Endothelial cell of umbilical vein (primary cell): ENCODE measurements at regions not wholly inside any gene's neighbourhood (a gene's known extent, or its start where the extent isn't known, plus 50 kb on each side); places are given as distances from the start of the nearest gene placed in this dataset.
A peak's percentile ranks its signal among the peaks of the same experiment; 100 is the strongest.

ENCODE experiments used
- BruUV-seq: library from RNA; stranded (reverse); fragments of 400-500 nt; replicated peaks from 2 replicates; lab custom pipeline; 2021; lab: Mats Ljungman, UMichigan
- CTCF ChIA-PET: fragments of 300-600, 350-600 bp; sonication (Branson Sonifier 250); formaldehyde crosslinking; loops from one replicate; lab custom pipeline; 2021; ENCODE audit warnings: antibody characterized with exemption, inconsistent platforms; lab: Charles Lee
- POLR2A ChIA-PET: fragments of 300-600, 350-600 bp; sonication (Branson Sonifier 250); formaldehyde crosslinking; loops from one replicate; lab custom pipeline; 2021; ENCODE audit warnings: antibody characterized with exemption, inconsistent platforms; lab: Charles Lee
- DNase-seq: peaks from one replicate; pipeline ENCODE4 v3.0.0-alpha.2; 2011; ENCODE audit warnings: low read depth, low spot score
- FAIRE-seq: peaks from 2 replicates; lab custom pipeline; 2011; peaks lifted over from hg19 to GRCh38; lab: Jason Lieb, UNC
- H2AFZ ChIP-seq: 2 replicates; pipeline ENCODE4 v1.6.0; 2012; ENCODE audit warnings: low read depth, low read length, control low read depth, inconsistent platforms
- H3K27ac ChIP-seq: 2 replicates; pipeline ENCODE4 v1.5.1; 2011; ENCODE audit warnings: low read depth, mild to moderate bottlenecking, control low read depth, low read length, moderate library complexity; ENCODE audit not compliant: insufficient read depth
- H3K27me3 ChIP-seq, 2 experiments: 2 replicates each; pipeline versions ENCODE4 v1.6.0 to v1.6.1; 2011; ENCODE audit warnings: low read length in 2 of 2, mixed read lengths in 1 of 2; ENCODE audit not compliant: control insufficient read depth in 2 of 2, insufficient read depth in 2 of 2
- H3K36me3 ChIP-seq, 2 experiments: 2 replicates in 1 of 2; 3 replicates in 1 of 2; pipeline ENCODE4 v1.5.1; 2011; ENCODE audit warnings: low read length in 2 of 2, mild to moderate bottlenecking in 1 of 2, moderate library complexity in 1 of 2; ENCODE audit not compliant: control insufficient read depth in 2 of 2, insufficient read depth in 2 of 2; ENCODE audit errors: extremely low read depth in 1 of 2
- H3K4me1 ChIP-seq: 3 replicates; pipeline ENCODE4 v1.5.1; 2011; ENCODE audit warnings: mild to moderate bottlenecking, low read length; ENCODE audit not compliant: control insufficient read depth, insufficient read depth; ENCODE audit errors: extremely low read depth
- H3K4me2 ChIP-seq: 2 replicates; pipeline ENCODE4 v1.6.1; 2011; ENCODE audit warnings: low read length, control low read depth, mixed read lengths; ENCODE audit not compliant: insufficient read depth
- H3K4me3 ChIP-seq, 3 experiments: fragments of 200-600 bp in 1 of 3; sonication (generic), shearing (Covaris generic) in 1 of 3; replicated peaks in 1 of 3; 2 replicates each; pipeline ENCODE4 v1.5.1; 2011 to 2016; ENCODE audit warnings: control low read depth in 3 of 3, low read length in 3 of 3, mild to moderate bottlenecking in 2 of 3, inconsistent platforms in 1 of 3, low read depth in 1 of 3, moderate library complexity in 1 of 3; ENCODE audit not compliant: insufficient read depth in 1 of 3
- H3K79me2 ChIP-seq: 2 replicates; pipeline ENCODE4 v1.6.0; 2012; ENCODE audit warnings: low read length, inconsistent platforms; ENCODE audit not compliant: control insufficient read depth, insufficient read depth
- H3K9ac ChIP-seq: replicated peaks from 2 replicates; pipeline ENCODE3; 2011; ENCODE audit warnings: low read length, control low read depth; ENCODE audit not compliant: insufficient read depth; ENCODE audit errors: extremely low read depth
- H3K9me1 ChIP-seq: replicated peaks from 3 replicates; pipeline ENCODE4 v1.6.0; 2011; ENCODE audit warnings: mild to moderate bottlenecking, low read length; ENCODE audit not compliant: control insufficient read depth, insufficient read depth; ENCODE audit errors: extremely low read depth
- H3K9me3 ChIP-seq: replicated peaks from 2 replicates; pipeline ENCODE4 v1.5.1; 2012; ENCODE audit warnings: low read length, inconsistent platforms; ENCODE audit not compliant: control insufficient read depth, insufficient read depth
- H4K20me1 ChIP-seq: replicated peaks from 2 replicates; pipeline ENCODE3; 2011; ENCODE audit warnings: mild to moderate bottlenecking, low read length; ENCODE audit not compliant: control insufficient read depth, insufficient read depth; ENCODE audit errors: extremely low read depth
- CTCF ChIP-seq, 2 donors: IDR thresholded peaks; 1 replicate in 1 of 2; 2 replicates in 1 of 2; pipeline ENCODE4 v1.5.1; 2011; ENCODE audit warnings: low read length in 2 of 2, mild to moderate bottlenecking in 2 of 2, moderate library complexity in 2 of 2, control low read depth in 1 of 2, inconsistent platforms in 1 of 2, low read depth in 1 of 2; ENCODE audit not compliant: insufficient read depth in 1 of 2; ENCODE audit errors: extremely low read depth in 1 of 2
- EZH2 ChIP-seq: IDR thresholded peaks from 2 replicates; pipeline ENCODE4 v1.6.1; 2012; ENCODE audit warnings: borderline replicate concordance, low read depth, mild to moderate bottlenecking, moderate library complexity, low read length, inconsistent platforms; ENCODE audit not compliant: severe bottlenecking
- FOS ChIP-seq: IDR thresholded peaks from 2 replicates; pipeline ENCODE4 v1.6.1; 2011; ENCODE audit warnings: mild to moderate bottlenecking, low read length, moderate library complexity, borderline replicate concordance; ENCODE audit not compliant: insufficient read depth
- GATA2 ChIP-seq: IDR thresholded peaks from 2 replicates; pipeline ENCODE4 v1.7.0; 2011; ENCODE audit warnings: low read depth, mild to moderate bottlenecking, moderate library complexity, mixed read lengths, low read length; ENCODE audit not compliant: insufficient read length, insufficient read depth
- JUN ChIP-seq: IDR thresholded peaks from 2 replicates; pipeline ENCODE4 v1.6.1; 2011; ENCODE audit warnings: borderline replicate concordance, low read depth; ENCODE audit not compliant: insufficient read length, insufficient read depth
- MAX ChIP-seq: IDR thresholded peaks from 2 replicates; pipeline ENCODE4 v1.6.1; 2011; ENCODE audit not compliant: insufficient read depth, insufficient read length
- MYC ChIP-seq: IDR thresholded peaks from one replicate; pipeline ENCODE4 v1.6.1; 2011; ENCODE audit warnings: mild to moderate bottlenecking, low read depth, low read length
- POLR2A ChIP-seq: IDR thresholded peaks from 2 replicates; pipeline ENCODE4 v1.6.1; 2012; ENCODE audit warnings: low read depth, mild to moderate bottlenecking, control low read depth, low read length
- POLR2AphosphoS5 ChIP-seq: IDR thresholded peaks from 2 replicates; pipeline ENCODE4 v1.6.1; 2012; ENCODE audit warnings: low read depth, mild to moderate bottlenecking, control low read depth, low read length, moderate library complexity; ENCODE audit not compliant: insufficient read depth
- dilution Hi-C: fragments of 300-500 bp; cut with MboI; formaldehyde crosslinking; loops from one replicate; pipeline ENCODE4 v1.15.0; 2019; ENCODE audit warnings: low sequenced_read_pairs; ENCODE audit not compliant: extremely low pct_ligation_motif_present
- intact Hi-C: fragments of 100-400 bp; cut with micrococcal nuclease; formaldehyde crosslinking; loops from one replicate; pipeline ENCODE4 v1.10.0; 2022

GRCh38 chr5:98428806-98429205 lies 344.7 kb upstream of the RGMB start:
- intact Hi-C loops, result no loop called here
- FAIRE-seq, result no peak
- no peak overlapping the region for H3K9ac ChIP-seq

GRCh38 chr5:98432378-98432777 lies 341.1 kb upstream of the RGMB start:
- ChIA-PET CTCF (interaction anchor here (1.0 to 1.7 kb wide), 4 partner anchors 15 to 1201 kb away, joined by 3 to 6 read pairs (median 3); no protein-coding TSS in a partner anchor), POLR2A (no interaction called here)
- Histone ChIP-seq H3K79me2 (no peaks in the 10 kb centered on the region), H3K4me3 (no peak overlapping the region), H4K20me1 (no peaks in the 10 kb centered on the region), H3K9me1 (no peaks in the 10 kb centered on the region), H3K4me1 (peaks cover 2% of the 10 kb centered on the region), H3K36me3 (no peaks in the 10 kb centered on the region), H3K9ac (no peak overlapping the region), H3K27ac (no peak overlapping the region), H3K27me3 (no peaks in the 10 kb centered on the region), H3K9me3 (peaks cover 2% of the 10 kb centered on the region), H3K4me2 (no peak overlapping the region), H2AFZ (no peak overlapping the region)
- TF ChIP-seq FOS, result no peak
- no peak for TF ChIP-seq POLR2A
- no peak for TF ChIP-seq MAX
- TF ChIP-seq EZH2, result no peak
- TF ChIP-seq JUN, result no peak
- TF ChIP-seq MYC, result no peak
- no peak for TF ChIP-seq CTCF (IDR thresholded peaks at IDR 0.05; ENCODE audit: extremely low read depth in 1 of 2, insufficient read depth in 1 of 2, low read depth in 1 of 2, low read length in 2 of 2)
- no peak for TF ChIP-seq GATA2
- TF ChIP-seq POLR2AphosphoS5, result no peak
- intact Hi-C loops (no loop called here), dilution Hi-C loops (no loop called here)
- FAIRE-seq (no peak), DNase-seq (no peak)
- no TSS peak for BruUV-seq

More at GRCh38 chr5:98428806-98429205, 344.7 kb upstream of the RGMB start:
- dilution Hi-C loops, result no loop called here
- no peak overlapping the region for H3K4me2 ChIP-seq
- peak; percentile 54 for DNase-seq
- no peaks in the 10 kb centered on the region for H3K79me2 ChIP-seq
- H3K36me3 ChIP-seq, result no peaks in the 10 kb centered on the region
- POLR2A ChIA-PET, result no interaction called here
- H2AFZ ChIP-seq, result no peak overlapping the region
- H3K9me3 ChIP-seq, result no peaks in the 10 kb centered on the region
- no TSS peak for BruUV-seq
- no peak for TF ChIP-seq EZH2
- no peak for TF ChIP-seq GATA2
- TF ChIP-seq MAX, result no peak
- TF ChIP-seq POLR2AphosphoS5, result no peak
- TF ChIP-seq POLR2A, result no peak
- no peak overlapping the region for H3K4me3 ChIP-seq
- no peaks in the 10 kb centered on the region for H3K27me3 ChIP-seq
- H3K27ac ChIP-seq, result no peak overlapping the region
- no peaks in the 10 kb centered on the region for H4K20me1 ChIP-seq
- no peaks in the 10 kb centered on the region for H3K9me1 ChIP-seq
- CTCF ChIA-PET, result interaction anchor here (0.6 to 1.0 kb wide), 2 partner anchors 26 to 134 kb away, joined by 3 read pairs; no protein-coding TSS in a partner anchor
- peaks cover 2% of the 10 kb centered on the region for H3K4me1 ChIP-seq
